ENCODE measurements at regions not wholly inside any gene's neighbourhood (a gene's known extent, or its start where the extent isn't known, plus 50 kb on each side); places are given as distances from the start of the nearest gene placed in this dataset.

DNA sequence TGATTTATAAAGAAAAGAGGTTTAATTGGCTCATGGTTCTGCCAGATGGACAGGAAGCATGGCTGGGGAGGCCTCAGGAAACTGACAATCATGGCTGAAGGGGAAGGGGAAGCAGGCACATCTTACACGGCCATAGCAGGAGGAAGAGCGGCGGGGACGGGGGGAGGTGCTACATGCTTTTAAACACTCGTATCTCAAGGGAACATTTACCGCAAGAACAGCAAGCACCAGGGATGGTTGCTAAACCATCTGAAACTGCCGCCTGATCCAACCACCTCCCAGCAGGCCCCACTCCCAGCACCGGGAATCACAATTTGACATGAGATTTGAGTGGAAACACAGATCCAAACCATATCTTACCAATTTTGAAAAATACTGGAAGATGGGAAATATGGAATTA is 362.8 kb downstream of the FBXO15 start:
- no peak for DNase-seq

DNA sequence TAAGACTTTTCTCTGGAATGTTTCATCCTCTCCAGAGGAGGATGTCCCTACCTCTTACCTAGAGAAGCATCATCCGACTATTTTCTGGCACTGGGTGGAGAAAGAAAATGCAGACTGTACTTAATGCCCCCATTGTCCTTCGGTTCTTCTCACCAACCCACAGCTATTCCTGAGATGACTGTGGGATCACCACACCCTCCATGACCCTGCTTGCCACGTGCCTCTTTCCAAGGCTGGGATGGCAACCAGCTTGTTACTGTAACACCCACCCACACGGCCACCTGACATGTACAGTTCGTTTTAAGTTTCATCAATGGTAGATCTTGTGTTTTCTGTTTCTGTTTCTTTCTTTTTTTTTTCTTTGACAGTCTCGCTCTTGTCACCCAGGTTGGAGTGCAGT is 365.2 kb downstream of the FBXO15 start:
- no peak for DNase-seq

DNA sequence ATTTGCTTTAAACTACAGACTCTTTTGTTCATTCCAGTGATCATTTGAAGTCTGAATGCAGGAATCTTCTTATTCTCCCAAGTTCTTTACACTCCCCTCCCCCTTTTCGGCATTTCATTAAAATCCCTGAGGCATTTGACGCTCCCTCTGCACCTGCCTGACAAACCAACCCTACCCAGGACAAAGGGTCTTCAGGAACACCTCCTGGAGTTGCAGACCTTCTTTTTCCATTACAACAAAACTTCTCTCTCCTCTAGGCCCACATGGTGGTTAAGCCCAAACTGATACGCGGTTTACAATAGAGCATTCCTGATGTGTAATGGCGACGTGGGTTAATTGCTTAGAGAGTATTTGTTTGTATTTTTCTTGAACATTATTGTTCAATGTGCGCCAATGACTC is 367.4 kb downstream of the FBXO15 start:
- DNase-seq = no peak

DNA sequence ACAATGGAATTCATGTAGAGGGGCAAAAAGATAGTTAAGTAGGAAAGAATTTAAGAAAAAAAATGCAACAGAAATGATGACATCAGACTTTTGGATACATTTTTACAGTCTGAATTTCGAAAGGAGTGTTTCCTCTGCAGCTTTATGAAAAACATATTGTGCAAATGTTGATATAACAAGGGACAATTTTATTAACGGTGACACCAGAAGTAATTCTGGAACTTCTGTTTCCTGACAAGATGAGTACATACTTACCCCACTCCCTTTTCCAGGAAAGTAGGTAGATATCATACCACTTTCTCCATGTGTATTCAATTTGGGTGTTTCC is 369.6 kb downstream of the FBXO15 start:
- no peak for DNase-seq

DNA sequence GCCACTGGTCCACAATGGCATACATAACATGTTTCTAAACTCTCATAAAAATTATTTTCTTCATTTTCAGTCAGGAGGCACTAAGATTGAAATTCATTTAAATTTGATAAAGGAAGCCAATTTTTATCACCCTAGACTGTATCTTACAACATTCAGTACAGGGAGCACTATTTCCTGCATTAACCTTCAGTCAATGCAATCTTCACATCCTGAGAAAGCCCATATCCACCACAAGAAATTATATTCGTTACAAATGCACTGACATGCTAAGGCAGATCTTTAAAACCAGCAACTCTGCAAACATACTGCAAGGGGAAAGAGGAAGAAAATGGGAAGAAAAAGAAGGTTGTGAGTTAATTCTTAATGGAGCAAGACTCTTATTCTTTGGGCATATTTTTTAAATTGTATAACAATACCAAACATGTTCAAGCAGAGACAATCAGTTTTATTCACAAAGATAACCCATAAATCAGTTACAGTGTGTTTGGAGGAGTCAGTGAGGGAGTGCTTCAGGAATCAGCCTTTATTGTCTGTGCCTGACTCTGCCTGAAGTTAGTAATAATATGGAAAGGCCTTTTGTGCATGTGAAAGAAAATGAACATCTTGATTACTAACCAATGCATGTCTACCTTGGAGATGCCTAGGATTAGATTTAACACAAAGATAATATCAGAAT is 370.1 kb downstream of the FBXO15 start:
- no peak for DNase-seq

DNA sequence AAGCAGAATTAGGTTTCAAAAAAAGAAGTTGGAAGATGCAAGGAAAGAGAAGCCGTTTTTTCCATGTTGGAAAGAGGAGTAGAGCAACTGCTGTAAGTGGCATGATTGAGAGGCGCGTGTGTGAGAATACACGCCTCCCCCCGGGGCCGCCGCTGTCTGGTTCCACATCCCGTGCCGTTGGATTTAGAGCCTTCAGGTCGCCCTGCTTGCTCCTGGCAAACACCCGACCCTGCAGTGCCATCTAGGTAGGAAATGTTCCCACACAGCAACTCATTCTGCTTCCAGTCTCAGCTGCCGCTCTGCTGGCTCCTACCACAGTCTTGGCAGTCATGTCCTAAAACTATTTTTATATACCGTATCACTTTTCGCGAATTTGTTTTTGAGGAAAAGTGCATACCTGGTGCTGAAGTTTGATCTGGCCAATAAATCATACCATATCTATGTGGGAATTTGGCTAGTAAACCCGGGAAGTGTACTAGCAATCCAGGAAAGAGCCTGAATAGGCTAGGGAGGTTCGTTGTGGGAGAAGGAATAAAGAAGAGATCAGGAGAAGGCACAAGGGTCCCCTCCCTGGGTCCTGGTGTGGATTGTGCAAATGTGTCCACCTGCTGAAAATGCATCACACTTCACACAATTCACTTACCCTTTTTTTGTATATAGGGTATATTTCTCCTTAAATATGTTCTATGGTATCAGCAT is 372.7 kb downstream of the FBXO15 start:
- peak; percentile 96 for DNase-seq

DNA sequence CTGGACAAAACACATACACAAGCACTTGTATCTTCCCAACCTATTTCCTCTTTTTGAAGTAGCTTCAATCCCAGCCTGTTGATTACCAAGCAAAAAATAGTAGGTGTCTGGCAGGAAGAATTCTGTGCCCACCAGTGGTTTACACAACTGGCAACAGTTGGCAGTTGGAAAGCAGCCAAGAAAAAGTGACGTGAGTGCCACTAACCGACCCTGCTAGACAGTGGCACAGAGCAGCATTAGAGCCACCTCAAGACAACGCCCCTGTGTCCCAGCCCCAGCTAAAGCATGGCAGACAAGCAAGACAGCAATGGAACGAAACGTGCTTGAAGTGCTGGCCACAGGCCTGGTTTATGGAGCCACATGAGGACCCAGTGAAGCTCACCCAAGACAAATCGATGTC is 379.6 kb downstream of the FBXO15 start:
- DNase-seq = peak; percentile 31

DNA sequence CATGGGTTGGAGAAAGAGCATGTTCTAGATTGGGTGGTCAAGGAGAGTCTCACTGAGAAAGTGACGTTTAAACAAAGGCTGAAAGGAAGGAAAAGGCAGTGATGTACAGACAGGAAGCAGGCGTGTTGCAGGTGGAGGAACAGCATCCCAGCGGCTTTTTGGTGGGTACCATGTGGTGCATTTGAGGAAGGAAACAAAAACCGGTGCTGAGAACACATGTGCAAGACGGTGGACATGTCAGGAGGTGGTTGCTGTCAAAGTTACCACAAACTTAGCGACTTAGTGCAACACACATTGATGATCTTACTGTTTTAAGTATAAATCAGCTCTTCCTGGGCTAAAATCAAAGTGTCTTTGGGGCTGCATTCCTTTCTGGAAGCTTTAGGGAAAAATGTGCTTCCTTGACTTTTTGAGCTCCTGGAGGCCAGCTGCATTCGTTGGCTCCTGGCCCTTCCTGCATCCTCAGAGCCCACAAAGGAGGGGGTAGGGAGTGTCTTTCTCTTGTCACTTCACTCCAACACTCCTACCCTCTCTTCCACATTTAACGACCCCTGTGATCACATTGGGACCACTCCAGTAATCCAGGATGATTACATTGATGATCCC is 380.6 kb downstream of the FBXO15 start:
- no peak for DNase-seq

DNA sequence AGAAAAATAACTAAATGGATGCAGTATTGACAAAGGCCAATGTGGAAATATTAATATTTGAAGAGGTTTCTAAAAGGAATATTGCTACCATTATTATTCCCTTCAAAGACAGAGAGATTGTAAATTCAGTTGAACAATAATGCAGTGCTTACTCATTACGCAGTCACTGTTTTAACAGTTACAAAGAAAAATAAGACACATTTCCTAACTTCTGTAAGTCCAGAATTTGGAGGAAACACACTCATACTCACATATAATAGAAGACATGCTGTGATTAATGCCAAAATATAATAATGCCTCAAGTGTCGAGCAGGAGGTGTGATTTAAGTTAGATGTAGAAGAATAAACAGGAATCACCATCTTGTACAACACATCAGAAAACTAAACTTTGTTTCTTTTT is 389.2 kb downstream of the FBXO15 start:
- no peak for DNase-seq

DNA sequence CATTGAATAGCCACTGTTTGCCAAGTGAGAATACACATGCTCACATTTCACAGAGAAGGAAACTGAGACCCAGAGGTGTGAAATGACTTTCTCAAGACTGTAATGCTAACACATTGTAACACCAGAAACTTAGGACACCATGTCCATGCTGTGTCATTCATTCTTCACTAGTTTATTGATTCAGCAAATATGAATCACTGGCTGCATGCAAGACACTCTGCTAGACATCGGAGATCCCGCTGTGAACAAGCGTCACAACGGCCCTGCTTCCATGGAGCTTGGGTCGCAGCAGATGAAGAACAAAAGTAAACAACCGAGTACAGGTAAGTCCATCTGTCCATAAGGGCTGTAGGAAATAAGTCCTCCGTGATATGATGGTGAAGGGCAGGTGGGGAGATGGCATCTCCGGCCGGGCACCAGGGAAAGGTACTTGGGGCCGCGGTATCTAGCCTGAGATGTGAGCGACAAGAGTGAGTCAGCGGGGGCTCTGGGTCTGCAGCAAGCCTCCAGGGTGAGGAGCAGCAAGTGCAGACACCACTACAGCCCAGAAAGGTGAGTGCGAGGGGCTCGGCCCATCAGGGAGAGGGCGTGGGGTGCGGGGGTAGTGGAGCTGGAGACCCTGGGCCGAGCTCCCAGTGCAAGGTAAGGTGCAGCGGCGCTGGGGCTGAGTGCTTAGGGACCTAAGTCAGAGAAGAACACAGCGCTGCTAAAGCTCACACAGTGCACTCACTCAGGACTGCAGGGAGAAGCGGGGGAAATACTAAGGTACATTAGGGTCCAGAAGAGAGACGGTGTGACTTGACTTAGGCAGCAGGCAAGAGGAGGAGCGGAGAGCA is 391.2 kb downstream of the FBXO15 start:
- peak; percentile 97 for DNase-seq

DNA sequence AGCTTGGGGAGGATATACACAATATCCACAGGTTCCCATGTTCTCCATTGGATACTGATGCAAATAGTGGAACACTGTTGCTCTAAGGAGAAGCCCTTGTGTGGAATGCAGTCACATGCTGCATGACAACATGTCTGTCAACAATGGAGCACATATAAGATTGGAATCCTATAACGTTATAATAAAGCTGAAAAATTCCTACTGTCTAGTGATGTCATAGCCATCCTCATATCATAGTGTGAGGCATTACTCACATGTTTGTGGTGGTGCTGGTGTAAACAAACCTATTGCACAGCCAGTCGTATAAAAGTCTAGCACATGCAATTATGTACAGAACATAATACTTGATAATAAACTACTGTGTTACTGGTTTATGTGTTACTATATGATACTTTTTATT is 394.7 kb downstream of the FBXO15 start:
- DNase-seq = peak; percentile 60

DNA sequence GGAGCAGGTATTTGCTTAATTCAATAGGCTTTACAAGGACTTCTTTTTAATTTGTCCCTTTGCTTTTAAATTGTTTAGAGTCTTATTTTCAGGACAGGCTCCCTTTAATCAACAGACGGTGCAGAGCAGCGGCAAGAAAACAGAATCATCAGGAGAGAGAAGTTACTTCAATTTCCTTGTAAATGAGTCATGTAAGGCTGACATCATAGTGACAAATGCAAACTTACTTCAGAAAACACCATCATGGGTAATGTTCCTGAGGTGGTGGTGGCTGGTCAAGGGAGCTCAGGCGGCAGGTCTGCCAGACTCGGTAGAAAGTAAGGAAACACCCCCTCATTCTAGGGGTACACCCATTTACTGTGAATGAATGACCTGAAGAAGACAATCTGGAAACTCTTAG is 395.1 kb downstream of the FBXO15 start:
- peak; percentile 74 for DNase-seq

DNA sequence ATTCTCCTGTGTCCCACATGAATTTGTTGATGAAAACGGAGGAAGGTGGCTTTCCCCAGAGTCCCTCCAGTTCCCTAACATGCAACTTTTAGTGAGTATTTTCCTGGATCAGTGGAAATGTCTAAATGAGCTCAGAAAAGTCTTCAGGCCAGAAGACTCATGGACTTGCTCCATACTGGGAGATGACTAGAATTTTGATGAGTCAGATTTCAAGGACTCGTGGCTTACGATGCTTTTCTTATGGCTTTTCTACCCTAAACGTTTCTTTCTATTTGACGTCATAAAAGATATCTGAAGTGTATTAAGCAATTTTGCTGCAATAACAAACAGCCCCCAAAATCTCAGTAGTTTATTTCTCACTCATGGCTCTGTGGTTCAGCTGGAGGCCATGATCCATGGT is 397.6 kb downstream of the FBXO15 start:
- DNase-seq = no peak

DNA sequence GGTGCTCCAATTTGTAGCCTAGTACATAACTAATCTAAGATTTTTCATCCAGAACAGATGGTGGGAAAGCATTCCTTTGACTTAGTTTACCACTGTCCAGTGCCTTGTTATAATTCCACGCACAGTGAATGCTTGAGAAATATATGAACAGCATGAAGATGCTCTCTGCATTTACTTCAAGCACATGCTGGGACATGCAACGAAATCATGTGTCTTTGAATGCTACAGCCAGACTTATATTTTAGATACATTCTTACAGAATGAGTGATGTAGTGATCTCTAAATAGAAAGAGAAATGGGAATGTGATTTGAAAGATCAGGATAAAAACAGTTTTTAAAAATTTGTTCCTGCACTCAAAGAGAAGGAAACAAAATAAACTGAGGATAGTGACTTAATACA is 398.3 kb downstream of the FBXO15 start:
- DNase-seq = no peak

DNA sequence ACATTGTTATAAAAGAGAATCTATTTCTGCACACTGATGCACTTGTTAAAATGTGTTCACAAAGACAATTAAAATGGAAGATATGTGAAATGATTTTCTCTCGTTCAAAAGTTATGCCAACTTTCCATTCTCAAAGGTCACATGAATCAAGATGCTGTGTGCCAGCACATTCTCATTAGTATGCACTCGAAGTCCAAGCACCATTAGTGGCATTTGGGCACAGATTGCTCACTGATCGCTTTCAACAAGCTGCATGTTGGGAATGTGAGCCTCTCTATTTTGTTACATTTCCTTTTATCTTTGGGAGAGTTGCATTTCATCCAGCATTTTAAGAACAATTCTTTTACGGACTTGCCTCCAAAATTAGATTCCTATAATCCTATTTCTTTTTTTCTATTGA is 398.9 kb downstream of the FBXO15 start:
- no peak for DNase-seq

DNA sequence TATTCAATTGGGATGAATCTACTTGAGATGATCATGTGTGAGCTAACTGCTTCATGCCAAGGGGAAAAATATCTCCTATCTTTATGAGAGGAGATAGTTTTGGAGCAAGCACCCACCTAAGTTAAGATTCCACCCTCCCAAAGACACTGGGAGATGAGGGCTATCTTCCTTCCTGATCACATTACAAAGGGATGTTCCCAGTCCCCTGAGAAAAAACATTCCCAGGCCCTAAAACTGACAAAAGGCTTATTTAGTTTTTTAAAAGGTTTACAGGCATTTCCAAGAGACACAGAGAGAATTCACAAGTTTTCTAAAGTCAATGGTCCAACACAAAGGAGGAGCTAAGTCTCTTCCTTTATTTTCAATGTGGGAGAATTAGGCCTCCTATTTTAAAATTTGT is 401.5 kb downstream of the FBXO15 start:
- no peak for DNase-seq

DNA sequence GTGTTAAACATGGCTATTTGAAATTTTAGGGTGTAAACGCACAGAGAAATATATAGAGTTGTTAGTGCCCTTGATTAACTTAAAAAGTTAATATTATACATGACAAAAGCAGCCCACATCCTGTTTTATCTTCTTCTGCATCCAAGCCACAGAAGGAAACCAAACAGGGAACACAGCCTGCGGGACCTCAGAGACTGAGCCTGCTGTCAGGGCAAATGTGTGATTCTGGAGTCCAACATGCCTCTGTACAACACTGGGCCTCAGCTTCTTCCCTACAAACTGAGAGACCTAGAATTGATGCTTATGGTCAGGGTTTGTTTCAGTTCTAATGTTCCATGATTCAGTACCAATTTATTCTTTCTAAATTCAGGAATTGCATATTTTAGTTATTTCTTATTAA is 404.7 kb downstream of the FBXO15 start:
- no peak for DNase-seq

DNA sequence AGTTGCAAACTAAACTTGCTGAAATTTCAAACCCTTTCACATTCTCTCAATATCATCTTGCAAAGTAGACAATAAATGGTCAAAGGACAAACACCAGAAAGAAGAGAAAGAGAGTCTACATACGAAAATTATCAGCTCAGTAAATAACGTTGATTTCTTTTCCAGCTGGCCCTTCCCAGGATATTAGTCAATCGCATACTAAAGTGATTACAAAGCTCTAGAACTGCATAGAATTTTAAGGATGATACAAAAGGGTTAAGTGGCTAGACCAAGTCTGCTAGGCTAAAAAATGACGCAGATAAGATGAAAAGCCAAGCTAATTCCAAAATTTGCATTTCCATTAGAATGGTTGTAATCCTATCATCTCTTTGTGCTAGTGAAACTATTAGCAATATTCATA is 405.7 kb downstream of the FBXO15 start:
- no peak for DNase-seq

DNA sequence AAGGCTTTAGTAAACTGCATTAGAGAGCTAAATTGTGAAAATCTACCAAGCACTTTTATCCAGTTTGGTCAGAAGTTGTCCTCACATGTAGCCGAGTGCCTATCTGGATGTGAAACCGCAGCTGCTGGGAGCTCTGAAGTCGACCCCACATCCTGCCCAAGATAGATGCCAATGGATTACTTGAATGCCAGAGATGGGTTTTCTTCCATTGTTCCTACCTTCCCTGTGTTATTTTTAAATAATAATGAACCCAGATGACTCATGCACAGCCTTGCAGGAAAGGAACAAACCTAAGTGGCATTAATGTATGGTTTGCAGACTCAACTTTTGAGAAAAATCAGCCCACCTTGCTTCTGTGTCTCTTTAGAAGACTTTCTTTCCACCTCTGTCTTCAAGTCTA is 408.5 kb downstream of the FBXO15 start:
- no peak for DNase-seq

DNA sequence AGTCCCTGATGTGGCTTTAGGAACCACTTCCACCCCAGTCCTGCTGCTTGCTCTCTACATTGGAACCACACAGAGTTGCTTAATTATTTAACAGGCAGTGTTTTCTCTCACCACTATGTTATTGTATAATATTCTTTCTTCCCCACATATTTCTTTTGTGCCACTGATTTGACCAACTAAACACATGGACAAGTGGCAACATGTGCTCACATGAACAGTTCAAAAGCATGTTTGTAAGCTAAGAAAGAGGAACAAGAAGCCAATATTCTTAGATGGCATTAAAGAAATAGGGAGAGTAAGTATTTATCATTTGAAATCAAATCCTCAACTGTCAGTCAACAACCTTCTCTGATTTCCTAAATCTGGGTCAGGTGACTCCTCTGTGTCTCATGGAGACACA is 409.6 kb downstream of the FBXO15 start:
- DNase-seq = no peak

DNA sequence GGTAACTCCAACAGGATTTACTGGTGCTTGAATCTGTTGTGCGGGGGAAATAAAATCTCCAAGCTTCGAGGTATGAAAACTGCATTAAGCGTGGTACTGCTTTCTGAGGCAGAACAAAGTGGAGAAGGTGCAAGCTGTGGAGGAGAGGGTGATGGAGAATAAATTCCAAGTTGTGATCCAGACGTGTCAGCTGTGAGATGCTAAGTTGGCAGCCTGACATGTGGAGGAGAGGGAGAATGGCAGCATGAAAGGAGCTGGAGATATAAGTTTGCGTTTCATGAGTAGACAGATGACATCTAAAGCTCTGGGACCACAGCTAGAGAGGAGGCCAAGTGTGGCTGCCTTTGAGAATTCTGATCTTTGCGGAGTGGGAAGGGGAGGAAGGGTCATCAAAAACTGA is 411.8 kb downstream of the FBXO15 start:
- no peak for DNase-seq

DNA sequence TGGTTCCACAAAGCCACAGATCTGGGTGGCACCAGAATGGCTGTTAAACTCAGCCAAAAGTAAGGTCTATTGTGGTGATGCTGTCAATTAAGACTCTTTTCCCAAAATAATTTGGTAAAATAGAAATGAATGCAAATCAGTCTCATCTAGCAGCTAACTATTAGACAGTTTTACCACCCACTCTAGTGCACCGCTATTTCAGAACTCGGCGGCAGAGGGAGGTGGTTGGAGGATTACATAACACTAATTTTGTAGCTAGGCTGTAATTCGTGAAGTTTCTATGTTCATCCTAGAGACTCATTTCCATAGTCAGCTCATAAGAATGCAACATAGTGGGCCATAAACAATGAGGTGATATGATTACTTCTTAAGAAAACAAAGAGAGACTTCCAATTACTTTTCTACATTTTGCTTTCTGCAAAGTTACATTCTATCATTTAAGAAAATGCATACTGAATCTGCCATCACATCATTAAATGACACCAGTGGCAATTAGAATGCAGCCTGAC is 413.8 kb downstream of the FBXO15 start:
- no peak for DNase-seq

DNA sequence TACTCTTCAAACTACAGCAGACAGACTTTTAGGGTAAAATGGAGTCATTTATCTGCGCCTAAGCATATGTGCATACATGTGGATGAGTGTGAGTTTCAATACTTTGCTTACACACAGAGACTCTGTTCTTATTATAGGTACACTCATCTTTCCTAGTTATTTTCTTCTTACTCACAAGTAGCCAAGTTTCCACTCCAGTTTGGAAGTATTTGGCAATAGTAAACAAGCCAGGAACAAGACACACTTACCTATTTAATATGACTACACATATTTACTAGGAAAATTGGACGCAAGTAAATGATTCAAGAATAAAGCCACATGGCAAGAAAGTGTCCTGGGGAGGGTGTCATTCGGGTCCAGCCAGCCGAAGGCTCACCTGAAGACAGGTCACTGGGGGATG is 414.3 kb downstream of the FBXO15 start:
- DNase-seq = no peak

DNA sequence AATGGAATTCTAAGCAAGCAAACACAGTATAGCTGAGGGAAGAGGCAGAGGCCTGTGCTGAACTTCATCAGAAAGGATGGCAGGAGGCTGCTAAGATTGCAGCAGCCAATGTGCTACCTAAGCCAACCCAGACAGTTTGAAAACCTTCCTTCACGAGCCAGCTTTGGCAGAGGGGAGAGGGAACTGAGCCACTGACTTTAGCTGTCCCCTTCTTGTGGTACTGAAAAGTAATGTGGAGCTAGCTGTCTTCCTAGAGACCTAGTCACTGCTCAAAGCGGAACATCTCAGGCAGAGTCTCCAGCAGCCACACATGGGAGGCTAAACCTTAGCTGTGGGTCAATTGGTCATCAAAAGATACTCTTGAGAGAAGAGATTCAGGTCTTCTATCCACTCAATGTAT is 419.0 kb downstream of the FBXO15 start:
- no peak for DNase-seq

All from DMS53 (cell line).